NCI-H1694 treated with DMSO at 0.1 percent for 48 hours (cell line): ENCODE measurements at regions not wholly inside any gene's neighbourhood (a gene's known extent, or its start where the extent isn't known, plus 50 kb on each side); places are given as distances from the start of the nearest gene placed in this dataset.

ENCODE experiments used
- DNase-seq: peaks from one replicate; lab custom pipeline; 2025; lab: John Stamatoyannopoulos, UW

- no peak for DNase-seq
Observed at GRCh38 chr5:113800686-113801085, 287.2 kb downstream of the YTHDC2 start.

- DNase-seq = no peak
Observed at GRCh38 chr5:113804264-113804663, 290.8 kb downstream of the YTHDC2 start.

- no peak for DNase-seq
Observed at GRCh38 chr5:113804943-113805342, 291.4 kb downstream of the YTHDC2 start.

- DNase-seq = peak; percentile 23
Observed at GRCh38 chr5:113806250-113806649, 292.8 kb downstream of the YTHDC2 start.

- DNase-seq = no peak
Observed at GRCh38 chr5:113806904-113807303, 293.4 kb downstream of the YTHDC2 start.

- DNase-seq = peak; percentile 5
Observed at GRCh38 chr5:113807427-113807991, 294.0 kb downstream of the YTHDC2 start.

GRCh38 chr5:113808956-113809355 lies 295.5 kb downstream of the YTHDC2 start:
- DNase-seq = no peak

- no peak for DNase-seq
Observed at GRCh38 chr5:113809626-113810025, 296.1 kb downstream of the YTHDC2 start.

GRCh38 chr5:113813466-113813865 lies 300.0 kb downstream of the YTHDC2 start:
- DNase-seq = no peak

GRCh38 chr5:113817683-113818082 lies 304.2 kb downstream of the YTHDC2 start:
- DNase-seq = no peak

GRCh38 chr5:113823696-113824095 lies 310.2 kb downstream of the YTHDC2 start:
- no peak for DNase-seq

GRCh38 chr5:113824307-113824706 lies 310.8 kb downstream of the YTHDC2 start:
- no peak for DNase-seq

GRCh38 chr5:113825176-113825575 lies 311.7 kb downstream of the YTHDC2 start:
- no peak for DNase-seq

- no peak for DNase-seq
Observed at GRCh38 chr5:113846941-113847340, 333.4 kb downstream of the YTHDC2 start.

- DNase-seq = no peak
Observed at GRCh38 chr5:113864437-113864836, 350.9 kb downstream of the YTHDC2 start.

- DNase-seq = no peak
Observed at GRCh38 chr5:113866763-113867162, 353.3 kb downstream of the YTHDC2 start.

GRCh38 chr5:113869611-113870010 lies 356.1 kb downstream of the YTHDC2 start:
- DNase-seq = no peak

- no peak for DNase-seq
Observed at GRCh38 chr5:113871972-113872371, 358.5 kb downstream of the YTHDC2 start.

GRCh38 chr5:113875096-113875495 lies 361.6 kb downstream of the YTHDC2 start:
- DNase-seq = no peak

- DNase-seq = no peak
Observed at GRCh38 chr5:113891491-113891890, 378.0 kb downstream of the YTHDC2 start.

GRCh38 chr5:113896789-113897188 lies 383.3 kb downstream of the YTHDC2 start:
- no peak for DNase-seq

GRCh38 chr5:113897748-113898147 lies 384.3 kb downstream of the YTHDC2 start:
- no peak for DNase-seq

GRCh38 chr5:113900141-113900540 lies 386.6 kb downstream of the YTHDC2 start:
- DNase-seq = no peak

- DNase-seq = no peak
Observed at GRCh38 chr5:113900816-113901215, 387.3 kb downstream of the YTHDC2 start.

GRCh38 chr5:113901718-113902117 lies 388.2 kb downstream of the YTHDC2 start:
- DNase-seq = no peak
